AG04449 (cell line): ENCODE measurements at regions not wholly inside any gene's neighbourhood (a gene's known extent, or its start where the extent isn't known, plus 50 kb on each side); places are given as distances from the start of the nearest gene placed in this dataset.

Source experiments
- CTCF ChIA-PET: fragments of 350-600 bp; formaldehyde crosslinking; extraction: SDS; loops from one replicate; lab custom pipeline; 2021; ENCODE audit warnings: antibody characterized with exemption; lab: Yijun Ruan, JAX
- POLR2A ChIA-PET: fragments of 400-600, 350-600 bp; formaldehyde crosslinking; extraction: SDS; loops from one replicate; lab custom pipeline; 2020; ENCODE audit warnings: antibody characterized with exemption, inconsistent platforms; lab: Yijun Ruan, JAX
- DNase-seq: peaks from one replicate; pipeline ENCODE4 v3.0.0-alpha.2; 2010; ENCODE audit warnings: low read depth, low spot score
- H3K4me3 ChIP-seq: 2 replicates; pipeline ENCODE4 v1.5.1; 2011; ENCODE audit warnings: low read depth, mild to moderate bottlenecking, control low read depth, low read length
- CTCF ChIP-seq: IDR thresholded peaks from one replicate; pipeline ENCODE4 v1.5.1; 2011; ENCODE audit warnings: mild to moderate bottlenecking, moderate library complexity, low read length, control low read depth, inconsistent platforms; ENCODE audit not compliant: insufficient read depth; ENCODE audit errors: missing control alignments

- POLR2A ChIA-PET, result no interaction called here
- no peak for DNase-seq
- CTCF ChIA-PET, result no interaction called here
- H3K4me3 ChIP-seq, result no peak overlapping the region
- TF ChIP-seq CTCF, result no peak
Observed at GRCh38 chr15:50837256-50837770, 71.2 kb upstream of the AP4E1 start.

- no peak for DNase-seq
- TF ChIP-seq CTCF, result no peak
- ChIA-PET CTCF (interaction anchor here (0.9 kb wide), 1 partner anchor 46 kb away, joined by 3 read pairs; no protein-coding TSS in a partner anchor), POLR2A (no interaction called here)
- H3K4me3 ChIP-seq, result no peak overlapping the region
Observed at GRCh38 chr15:50830477-50831354, 65.2 kb upstream of the SPPL2A start.

GRCh38 chr15:50828610-50829206 lies 63.2 kb upstream of the SPPL2A start:
- H3K4me3 ChIP-seq, result no peak overlapping the region
- DNase-seq, result peak; percentile 63
- CTCF ChIA-PET, result no interaction called here
- POLR2A ChIA-PET, result interaction anchor here (0.6 kb wide), 1 partner anchor 21 kb away, joined by 3 read pairs; no protein-coding TSS in a partner anchor
- TF ChIP-seq CTCF, result no peak

GRCh38 chr15:50825946-50826345 lies 60.4 kb upstream of the SPPL2A start:
- ChIA-PET CTCF (no interaction called here), POLR2A (no interaction called here)
- no peak for TF ChIP-seq CTCF
- no peak overlapping the region for H3K4me3 ChIP-seq
- no peak for DNase-seq

- TF ChIP-seq CTCF, result no peak
- ChIA-PET CTCF (no interaction called here), POLR2A (interaction anchor here (0.6 kb wide), 1 partner anchor 8 kb away, joined by 3 read pairs; no protein-coding TSS in a partner anchor)
- no peak overlapping the region for H3K4me3 ChIP-seq
- DNase-seq, result no peak
Observed at GRCh38 chr15:50824514-50824913, 59.0 kb upstream of the SPPL2A start.

- H3K4me3 ChIP-seq, result no peak overlapping the region
- ChIA-PET CTCF (no interaction called here), POLR2A (no interaction called here)
- TF ChIP-seq CTCF, result no peak
- DNase-seq, result no peak
Observed at GRCh38 chr15:50823281-50823680, 57.8 kb upstream of the SPPL2A start.
